HCT116 (cell line): ENCODE measurements at regions not wholly inside any gene's neighbourhood (a gene's known extent, or its start where the extent isn't known, plus 50 kb on each side); places are given as distances from the start of the nearest gene placed in this dataset.

Experiments used
- ATAC-seq: fragments of 200-7000 bp; cut with Tn5 transposase; 2 replicates; pipeline ENCODE4 v1.9.1; 2020; ENCODE audit warnings: mild to moderate bottlenecking, moderate library complexity
- BruUV-seq: library from RNA; stranded (reverse); fragments of 400-500 nt; replicated peaks from 2 replicates; lab custom pipeline; 2021; lab: Mats Ljungman, UMichigan
- CTCF ChIA-PET: fragments of 300-600 bp; sonication (Branson Sonifier 250); formaldehyde crosslinking; loops from one replicate; lab custom pipeline; 2021; ENCODE audit warnings: antibody characterized with exemption; lab: Charles Lee
- POLR2A ChIA-PET: fragments of 300-600, 350-600 bp; sonication (Branson Sonifier 250); formaldehyde crosslinking; loops from one replicate; lab custom pipeline; 2021; ENCODE audit warnings: antibody characterized with exemption; lab: Charles Lee
- RAD21 ChIA-PET, 2 experiments: fragments of 300-600 bp; sonication (Branson Sonifier 250); formaldehyde crosslinking; loops; one replicate each; lab custom pipeline; 2023; ENCODE audit warnings: low total read pairs in 2 of 2; ENCODE audit not compliant: uncharacterized antibody in 2 of 2, unreplicated experiment in 2 of 2, low non-redundant PET in 1 of 2; lab: Charles Lee
- DNase-seq: peaks from one replicate; pipeline ENCODE4 v3.0.0-alpha.2; 2010; ENCODE audit warnings: low read depth, low spot score
- H2AFZ ChIP-seq: fragments of 200-600 bp; shearing (Covaris generic), sonication (generic); 2 replicates; pipeline ENCODE4 v1.6.1; 2017; ENCODE audit warnings: low read depth, mixed run types, mixed read lengths, antibody characterized with exemption, low read length; ENCODE audit not compliant: poor library complexity, severe bottlenecking
- H3K27ac ChIP-seq: 2 replicates; pipeline ENCODE4 v1.5.1; 2012; ENCODE audit warnings: low read depth, low read length
- H3K27me3 ChIP-seq: fragments of 200-600 bp; sonication (generic); 2 replicates; pipeline ENCODE4 v1.6.1; 2016; ENCODE audit warnings: mixed run types, low read length, mixed read lengths; ENCODE audit not compliant: insufficient read depth
- H3K36me3 ChIP-seq, 2 experiments: fragments of 200-500 bp in 1 of 2; fragments of 200-600 bp in 1 of 2; sonication (Bioruptor generic) in 1 of 2; sonication (generic) in 1 of 2; 2 replicates each; pipeline versions ENCODE4 v1.5.1 to v1.6.1; 2014 to 2016; ENCODE audit warnings: low read length in 2 of 2, inconsistent platforms in 1 of 2, mixed read lengths in 1 of 2, mixed run types in 1 of 2; ENCODE audit not compliant: insufficient read depth in 2 of 2, control insufficient read depth in 1 of 2
- H3K4me1 ChIP-seq, 2 experiments: fragments of 200-600 bp in 1 of 2; sonication (generic) in 1 of 2; 2 replicates each; pipeline versions ENCODE4 v1.5.1 to v1.6.1; 2012 to 2017; ENCODE audit warnings: low read length in 2 of 2, inconsistent platforms in 1 of 2, mild to moderate bottlenecking in 1 of 2, mixed read lengths in 1 of 2, mixed run types in 1 of 2, moderate library complexity in 1 of 2; ENCODE audit not compliant: insufficient read depth in 2 of 2, control insufficient read depth in 1 of 2
- H3K4me2 ChIP-seq: fragments of 200-600 bp; sonication (generic); 2 replicates; pipeline ENCODE4 v1.6.1; 2017; ENCODE audit warnings: mixed run types, low read length, mixed read lengths
- H3K4me3 ChIP-seq, 2 experiments: fragments of 200-600 bp in 1 of 2; sonication (generic) in 1 of 2; replicated peaks in 1 of 2; 2 replicates each; pipeline ENCODE4 v1.5.1; 2011 to 2016; ENCODE audit warnings: low read length in 2 of 2, control low read depth in 1 of 2, low read depth in 1 of 2, mild to moderate bottlenecking in 1 of 2, mixed read lengths in 1 of 2, mixed run types in 1 of 2
- H3K79me2 ChIP-seq: fragments of 200-600 bp; sonication (generic); 2 replicates; pipeline ENCODE4 v1.6.1; 2017; ENCODE audit warnings: mild to moderate bottlenecking, mixed run types, low read length, moderate library complexity, mixed read lengths; ENCODE audit not compliant: insufficient read depth
- H3K9ac ChIP-seq: fragments of 200-600 bp; sonication (generic); 2 replicates; pipeline ENCODE4 v1.6.1; 2016; ENCODE audit warnings: low read length, mixed read lengths
- H3K9me2 ChIP-seq: fragments of 200-600 bp; sonication (generic), shearing (Covaris generic); 2 replicates; pipeline ENCODE4 v1.6.1; 2017; ENCODE audit warnings: mixed run types, mild to moderate bottlenecking, moderate library complexity; ENCODE audit not compliant: insufficient read depth
- H3K9me3 ChIP-seq, 2 experiments: fragments of 200-500 bp in 1 of 2; fragments of 200-600 bp in 1 of 2; sonication (Bioruptor generic) in 1 of 2; sonication (generic) in 1 of 2; 2 replicates each; pipeline ENCODE4 v1.6.1; 2014 to 2017; ENCODE audit warnings: low read length in 2 of 2, mixed read lengths in 2 of 2, inconsistent platforms in 1 of 2, low read depth in 1 of 2, mild to moderate bottlenecking in 1 of 2, mixed run types in 1 of 2, moderate library complexity in 1 of 2; ENCODE audit not compliant: control insufficient read depth in 1 of 2, insufficient read depth in 1 of 2
- H4K20me1 ChIP-seq: fragments of 200-600 bp; sonication (generic), shearing (Covaris generic); 2 replicates; pipeline ENCODE4 v1.6.1; 2017; ENCODE audit warnings: mixed run types, mild to moderate bottlenecking, moderate library complexity; ENCODE audit not compliant: insufficient read depth
- ATF3 ChIP-seq: IDR thresholded peaks from 2 replicates; pipeline ENCODE4 v1.6.1; 2012
- CBX3 ChIP-seq: IDR thresholded peaks from 2 replicates; pipeline ENCODE4 v1.6.1; 2012; ENCODE audit warnings: low read depth
- CEBPB ChIP-seq: IDR thresholded peaks from 2 replicates; pipeline ENCODE4 v1.6.1; 2012; ENCODE audit warnings: low read depth
- CTCF ChIP-seq, 3 experiments: fragments of 200-600 bp in 1 of 3; sonication (generic) in 1 of 3; IDR thresholded peaks in 2 of 3; conservative IDR thresholded peaks in 1 of 3; 2 replicates each; pipeline ENCODE4 v1.5.1; 2012 to 2017; ENCODE audit warnings: low read depth in 2 of 3, low read length in 2 of 3, antibody characterized with exemption in 1 of 3, borderline replicate concordance in 1 of 3, control low read depth in 1 of 3, mild to moderate bottlenecking in 1 of 3, mixed read lengths in 1 of 3, mixed run types in 1 of 3, moderate library complexity in 1 of 3; ENCODE audit not compliant: insufficient read depth in 1 of 3
- EGR1 ChIP-seq: IDR thresholded peaks from 2 replicates; pipeline ENCODE4 v1.6.1; 2012; ENCODE audit warnings: low read depth
- ELF1 ChIP-seq: IDR thresholded peaks from 2 replicates; pipeline ENCODE4 v1.6.1; 2012; ENCODE audit warnings: low read depth, borderline replicate concordance
- EZH2 ChIP-seq: fragments of 200-600 bp; sonication (generic); IDR thresholded peaks from 2 replicates; pipeline ENCODE4 v1.6.1; 2017; ENCODE audit warnings: antibody characterized with exemption, mixed run types
- FOSL1 ChIP-seq: IDR thresholded peaks from 2 replicates; pipeline ENCODE4 v1.6.1; 2012; ENCODE audit warnings: low read depth
- JUND ChIP-seq: IDR thresholded peaks from 2 replicates; pipeline ENCODE4 v1.6.1; 2012
- POLR2A ChIP-seq: IDR thresholded peaks from 2 replicates; pipeline ENCODE4 v1.7.0; 2011; ENCODE audit warnings: borderline replicate concordance; ENCODE audit not compliant: insufficient read depth, insufficient read length; ENCODE audit errors: extremely low read depth
- POLR2AphosphoS5 ChIP-seq: IDR thresholded peaks from 2 replicates; pipeline ENCODE4 v1.6.1; 2011; ENCODE audit warnings: mild to moderate bottlenecking, low read depth, low read length, moderate library complexity
- RAD21 ChIP-seq: IDR thresholded peaks from 2 replicates; pipeline ENCODE4 v1.6.1; 2012; ENCODE audit warnings: low read depth, mild to moderate bottlenecking
- REST ChIP-seq: IDR thresholded peaks from 2 replicates; pipeline ENCODE4 v1.6.1; 2012; ENCODE audit warnings: low read depth
- SIN3A ChIP-seq: IDR thresholded peaks from 2 replicates; pipeline ENCODE4 v1.6.1; 2012; ENCODE audit warnings: low read depth
- SP1 ChIP-seq: IDR thresholded peaks from 2 replicates; pipeline ENCODE4 v1.6.1; 2012; ENCODE audit warnings: low read depth
- SRF ChIP-seq: IDR thresholded peaks from 2 replicates; pipeline ENCODE4 v1.6.1; 2012; ENCODE audit warnings: low read depth
- YY1 ChIP-seq: IDR thresholded peaks from 2 replicates; pipeline ENCODE4 v1.6.1; 2011; ENCODE audit warnings: low read length, low read depth, moderate library complexity, mild to moderate bottlenecking; ENCODE audit not compliant: insufficient replicate concordance; ENCODE audit errors: extremely low read depth
- ZBTB33 ChIP-seq: IDR thresholded peaks from 2 replicates; pipeline ENCODE4 v1.6.1; 2011; ENCODE audit warnings: mild to moderate bottlenecking, low read length, moderate library complexity; ENCODE audit not compliant: insufficient replicate concordance; ENCODE audit errors: extremely low read depth
- ZFX ChIP-seq: fragments of 450-650 bp; IDR thresholded peaks from 2 replicates; pipeline ENCODE4 v1.6.1; 2017
- ZNF274 ChIP-seq: fragments of 200-500 bp; sonication (Bioruptor generic); IDR thresholded peaks from 2 replicates; pipeline ENCODE4 v1.6.1; 2014; ENCODE audit warnings: mild to moderate bottlenecking, low read depth, low read length, inconsistent platforms
- intact Hi-C: fragments of 100-400 bp; cut with micrococcal nuclease; formaldehyde crosslinking; loops from 2 replicates; pipeline ENCODE4 v1.10.0; 2022

- TF ChIP-seq SIN3A: no peak
- no peak for TF ChIP-seq ZFX
- no peak for TF ChIP-seq CEBPB
- TF ChIP-seq JUND: no peak
- TF ChIP-seq SP1: no peak
- TF ChIP-seq SRF: no peak
- no peak for TF ChIP-seq ZNF274
- TF ChIP-seq ATF3: no peak
- TF ChIP-seq REST: no peak
- no peak for TF ChIP-seq CTCF (IDR thresholded peaks at IDR 0.05 in 2 of 3, conservative IDR thresholded peaks at IDR 0.05 in 1 of 3; ENCODE audit: borderline replicate concordance in 1 of 3, insufficient read depth in 1 of 3, low read depth in 2 of 3, low read length in 2 of 3)
- no peak for TF ChIP-seq CBX3
- TF ChIP-seq RAD21: no peak
- TF ChIP-seq POLR2A: no peak
- TF ChIP-seq ELF1: no peak
- no peak for TF ChIP-seq POLR2AphosphoS5
- no peak for TF ChIP-seq EGR1
- no peak for TF ChIP-seq FOSL1
- TF ChIP-seq ZBTB33: no peak
- no peak for TF ChIP-seq EZH2
- no peak for TF ChIP-seq YY1
- H3K79me2 ChIP-seq: no peaks in the 10 kb centered on the region
- no peak overlapping the region for H3K27ac ChIP-seq
- H3K4me3 ChIP-seq: no peak overlapping the region
- H3K9me2 ChIP-seq: no peaks in the 10 kb centered on the region
- intact Hi-C loops: no loop called here
- RAD21 ChIA-PET: no interaction called here
- H4K20me1 ChIP-seq: no peaks in the 10 kb centered on the region
- no peak overlapping the region for H3K4me2 ChIP-seq
- H3K9me3 ChIP-seq: no peaks in the 10 kb centered on the region
- ATAC-seq: no peak
- H3K4me1 ChIP-seq: peaks cover 2 to 7% of the 10 kb centered on the region in 2 experiments; a peak in 2 of 4 replicates
- DNase-seq: no peak
- no peaks in the 10 kb centered on the region for H3K36me3 ChIP-seq
- no peak overlapping the region for H3K9ac ChIP-seq
- POLR2A ChIA-PET: no interaction called here
- BruUV-seq: no TSS peak
- no peaks in the 10 kb centered on the region for H3K27me3 ChIP-seq
- no peak overlapping the region for H2AFZ ChIP-seq
- CTCF ChIA-PET: no interaction called here
Measured at GRCh38 chr2:176648700-176649297, 379.6 kb downstream of the MTX2 start.
